ENCODE measurements at regions not wholly inside any gene's neighbourhood (a gene's known extent, or its start where the extent isn't known, plus 50 kb on each side); places are given as distances from the start of the nearest gene placed in this dataset.

DNA sequence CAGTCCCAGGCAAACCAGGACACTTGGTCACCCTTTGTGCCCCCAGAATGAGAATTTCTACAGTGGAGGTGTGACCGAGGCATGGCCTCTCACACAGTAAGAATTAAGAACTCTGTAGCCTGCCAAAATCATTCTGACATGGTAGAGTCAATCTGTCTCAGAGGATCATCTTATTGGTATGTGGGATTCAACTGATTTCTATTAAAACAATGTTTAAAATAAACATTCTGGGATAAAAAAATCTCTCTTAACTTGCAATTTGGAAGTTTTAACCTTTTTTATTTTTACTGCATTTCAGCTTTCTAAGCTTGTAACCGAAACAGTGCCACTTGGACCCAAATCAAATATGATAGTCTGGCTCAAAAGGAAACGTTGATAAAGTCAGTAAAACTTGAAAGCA lies 165.4 kb upstream of the LDB2 start:
- TF ChIP-seq POLR2A (IDR thresholded peaks at IDR 0.05) (no peak), POLR2AphosphoS5 (IDR thresholded peaks at IDR 0.05) (no peak)
- TF ChIP-seq, protein P1, sequence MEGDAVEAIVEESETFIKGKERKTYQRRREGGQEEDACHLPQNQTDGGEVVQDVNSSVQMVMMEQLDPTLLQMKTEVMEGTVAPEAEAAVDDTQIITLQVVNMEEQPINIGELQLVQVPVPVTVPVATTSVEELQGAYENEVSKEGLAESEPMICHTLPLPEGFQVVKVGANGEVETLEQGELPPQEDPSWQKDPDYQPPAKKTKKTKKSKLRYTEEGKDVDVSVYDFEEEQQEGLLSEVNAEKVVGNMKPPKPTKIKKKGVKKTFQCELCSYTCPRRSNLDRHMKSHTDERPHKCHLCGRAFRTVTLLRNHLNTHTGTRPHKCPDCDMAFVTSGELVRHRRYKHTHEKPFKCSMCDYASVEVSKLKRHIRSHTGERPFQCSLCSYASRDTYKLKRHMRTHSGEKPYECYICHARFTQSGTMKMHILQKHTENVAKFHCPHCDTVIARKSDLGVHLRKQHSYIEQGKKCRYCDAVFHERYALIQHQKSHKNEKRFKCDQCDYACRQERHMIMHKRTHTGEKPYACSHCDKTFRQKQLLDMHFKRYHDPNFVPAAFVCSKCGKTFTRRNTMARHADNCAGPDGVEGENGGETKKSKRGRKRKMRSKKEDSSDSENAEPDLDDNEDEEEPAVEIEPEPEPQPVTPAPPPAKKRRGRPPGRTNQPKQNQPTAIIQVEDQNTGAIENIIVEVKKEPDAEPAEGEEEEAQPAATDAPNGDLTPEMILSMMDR (IDR thresholded peaks at IDR 0.05) = no peak

All from breast epithelium (tissue), 3 donors.